ENCODE measurements at regions not wholly inside any gene's neighbourhood (a gene's known extent, or its start where the extent isn't known, plus 50 kb on each side); places are given as distances from the start of the nearest gene placed in this dataset.
"Not testable (repeated sequence)": the region's sequence is repeated elsewhere in the genome, so short reads cannot be mapped to it uniquely, and the experiment has no call there.

DNA sequence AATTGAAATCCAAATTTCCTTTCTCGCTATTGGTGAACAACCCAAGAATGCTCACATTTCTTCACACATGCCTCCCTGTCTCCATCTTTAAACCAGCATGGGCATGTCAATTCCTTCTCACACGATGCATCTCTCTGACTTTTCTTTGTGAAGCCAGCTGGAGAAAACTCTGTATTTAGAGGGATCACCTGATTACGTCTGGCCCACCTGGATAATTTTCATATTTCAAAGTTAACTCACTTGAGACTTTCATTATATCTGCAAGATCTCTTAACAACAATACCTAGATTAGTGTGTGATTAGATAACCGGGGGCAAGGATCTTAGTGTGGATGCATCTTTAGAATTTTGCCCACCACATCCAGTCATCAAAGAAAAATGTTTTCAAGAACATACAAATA is 164.0 kb downstream of the TMEM47 start:
- DNase-seq (ENCODE audit: insufficient read length, low spot score) = no peak
- TF ChIP-seq, protein P1, sequence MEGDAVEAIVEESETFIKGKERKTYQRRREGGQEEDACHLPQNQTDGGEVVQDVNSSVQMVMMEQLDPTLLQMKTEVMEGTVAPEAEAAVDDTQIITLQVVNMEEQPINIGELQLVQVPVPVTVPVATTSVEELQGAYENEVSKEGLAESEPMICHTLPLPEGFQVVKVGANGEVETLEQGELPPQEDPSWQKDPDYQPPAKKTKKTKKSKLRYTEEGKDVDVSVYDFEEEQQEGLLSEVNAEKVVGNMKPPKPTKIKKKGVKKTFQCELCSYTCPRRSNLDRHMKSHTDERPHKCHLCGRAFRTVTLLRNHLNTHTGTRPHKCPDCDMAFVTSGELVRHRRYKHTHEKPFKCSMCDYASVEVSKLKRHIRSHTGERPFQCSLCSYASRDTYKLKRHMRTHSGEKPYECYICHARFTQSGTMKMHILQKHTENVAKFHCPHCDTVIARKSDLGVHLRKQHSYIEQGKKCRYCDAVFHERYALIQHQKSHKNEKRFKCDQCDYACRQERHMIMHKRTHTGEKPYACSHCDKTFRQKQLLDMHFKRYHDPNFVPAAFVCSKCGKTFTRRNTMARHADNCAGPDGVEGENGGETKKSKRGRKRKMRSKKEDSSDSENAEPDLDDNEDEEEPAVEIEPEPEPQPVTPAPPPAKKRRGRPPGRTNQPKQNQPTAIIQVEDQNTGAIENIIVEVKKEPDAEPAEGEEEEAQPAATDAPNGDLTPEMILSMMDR (IDR thresholded peaks at IDR 0.05; ENCODE audit: insufficient read depth, missing control alignments) = no peak
- FAIRE-seq = no peak

DNA sequence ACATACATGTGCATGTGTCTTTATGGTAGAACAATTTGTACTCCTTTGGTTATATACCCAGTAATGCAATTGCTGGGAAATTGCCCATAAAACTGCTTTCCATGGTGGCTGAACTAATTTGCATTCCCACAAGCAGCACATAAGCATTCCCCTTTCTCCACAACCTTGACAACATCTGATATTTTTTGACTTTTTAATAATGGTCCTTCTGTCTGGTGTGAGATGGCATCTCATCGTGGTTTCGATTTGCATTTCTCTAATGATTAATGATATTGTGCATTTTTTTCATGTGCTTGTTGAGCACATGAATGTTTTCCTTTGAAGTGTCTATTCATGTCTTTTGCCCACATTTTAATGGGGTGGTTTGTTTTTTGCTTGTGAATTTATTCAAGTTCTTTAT is 166.0 kb downstream of the TMEM47 start:
- DNase-seq (ENCODE audit: insufficient read length, low spot score) (no peak), FAIRE-seq (no peak)
- TF ChIP-seq, protein P1 (IDR thresholded peaks at IDR 0.05; ENCODE audit: insufficient read depth, missing control alignments) = no peak

DNA sequence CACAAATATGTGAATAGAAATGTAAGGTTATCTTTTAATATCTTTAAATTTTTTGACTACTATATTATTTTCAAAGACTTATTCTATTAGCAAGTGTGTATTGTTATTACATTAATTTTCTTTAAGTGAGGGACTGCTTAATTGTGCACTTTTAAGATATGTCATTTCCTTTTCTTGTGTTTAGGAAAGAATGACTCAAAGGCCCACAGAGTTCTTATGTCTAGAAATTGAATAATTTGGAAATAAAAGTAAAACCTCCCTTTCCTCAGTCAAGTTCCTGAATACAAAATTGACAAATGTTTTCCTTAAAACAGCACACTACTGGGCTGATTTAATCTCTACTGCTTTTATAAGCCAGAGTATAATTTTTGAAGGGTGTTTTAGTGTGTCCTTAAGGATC is 169.7 kb downstream of the TMEM47 start:
- DNase-seq (ENCODE audit: insufficient read length, low spot score) = no peak
- FAIRE-seq = no peak

DNA sequence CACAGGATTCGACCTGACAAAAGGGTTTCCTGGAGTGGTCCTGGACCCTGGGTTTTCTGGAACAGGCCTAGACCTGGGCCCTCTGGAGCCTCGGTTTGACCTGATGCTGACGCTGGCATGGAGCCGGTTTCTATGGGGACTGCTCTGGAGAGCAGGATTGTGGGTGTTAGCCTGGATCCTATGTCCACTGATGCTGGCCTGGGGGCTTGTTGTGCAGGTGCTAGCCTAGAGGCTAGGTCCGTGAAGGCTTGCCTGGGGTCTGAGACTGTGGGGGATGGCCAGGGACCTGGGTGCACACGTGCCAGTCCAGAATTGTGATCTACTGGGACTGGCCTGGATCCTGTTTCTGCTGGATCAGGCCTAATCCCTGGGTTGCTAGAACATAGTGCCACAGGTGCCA is 173.1 kb downstream of the TMEM47 start:
- DNase-seq (ENCODE audit: insufficient read length, low spot score) = no peak
- no peak for FAIRE-seq
- TF ChIP-seq, protein P1 (IDR thresholded peaks at IDR 0.05; ENCODE audit: insufficient read depth, missing control alignments) = no peak

More for the DNA sequence above, 169.7 kb downstream of the TMEM47 start:
- TF ChIP-seq, protein P1 (IDR thresholded peaks at IDR 0.05; ENCODE audit: insufficient read depth, missing control alignments) = no peak

DNA sequence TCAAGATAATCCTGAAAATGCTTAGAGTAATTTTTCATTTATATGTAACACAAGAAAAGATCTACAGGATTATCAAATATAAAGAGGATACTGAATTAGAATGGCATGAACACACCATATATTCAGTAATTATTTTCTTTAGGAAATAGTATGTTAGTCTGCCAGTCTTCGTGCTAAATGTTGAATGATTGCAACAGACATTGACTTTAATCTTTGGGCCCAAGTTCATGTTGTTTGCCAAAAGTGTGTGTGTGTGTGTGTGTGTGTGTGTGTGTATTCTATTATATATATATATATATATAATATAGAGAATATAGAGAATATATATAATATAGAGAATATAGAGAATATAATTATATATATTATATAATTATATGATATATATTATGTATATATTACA is 186.6 kb downstream of the TMEM47 start:
- TF ChIP-seq, protein P1 (IDR thresholded peaks at IDR 0.05; ENCODE audit: insufficient read depth, missing control alignments) = no peak
- DNase-seq (ENCODE audit: insufficient read length, low spot score) (no peak), FAIRE-seq (no peak)

DNA sequence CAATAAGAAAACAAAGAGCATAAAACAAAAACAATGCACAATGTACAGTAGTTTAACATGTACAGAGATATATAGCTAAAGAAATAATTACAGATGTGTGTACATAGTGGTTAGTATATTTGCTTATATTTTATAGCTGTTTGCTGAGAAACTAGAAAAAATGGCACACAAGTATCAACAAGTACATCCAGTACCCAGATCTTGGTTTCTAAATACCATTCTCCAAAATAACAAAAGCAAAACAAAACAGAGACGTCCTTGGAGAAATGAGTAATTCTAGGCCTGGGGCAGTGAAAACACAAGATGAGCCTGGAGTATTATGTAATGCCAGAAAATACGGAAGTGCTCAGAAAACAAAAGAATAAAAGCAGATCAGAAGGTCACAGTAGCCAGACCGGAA is 189.6 kb downstream of the TMEM47 start:
- DNase-seq (ENCODE audit: insufficient read length, low spot score) (no peak), FAIRE-seq (no peak)
- TF ChIP-seq, protein P1 (IDR thresholded peaks at IDR 0.05; ENCODE audit: insufficient read depth, missing control alignments) = no peak

DNA sequence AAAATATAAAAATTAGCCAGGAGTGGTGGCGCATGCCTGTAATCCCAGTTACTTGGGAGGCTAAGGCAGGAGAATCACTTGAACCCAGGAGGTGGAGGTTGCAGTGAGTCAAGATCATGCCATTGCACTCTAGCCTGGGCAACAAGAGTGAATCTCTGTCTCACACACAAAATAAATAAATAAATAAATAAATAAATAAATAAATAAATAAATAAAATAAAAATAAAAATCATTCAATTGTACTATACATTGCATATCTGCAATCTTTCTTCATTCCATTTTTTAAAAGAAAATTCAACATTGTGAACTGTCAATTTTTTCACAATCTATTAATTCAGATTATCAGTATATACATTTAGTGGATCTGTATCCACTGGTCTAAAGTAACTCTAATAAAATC is 193.9 kb downstream of the TMEM47 start:
- FAIRE-seq; DNase-seq (ENCODE audit: insufficient read length, low spot score): not testable (repeated sequence)

DNA sequence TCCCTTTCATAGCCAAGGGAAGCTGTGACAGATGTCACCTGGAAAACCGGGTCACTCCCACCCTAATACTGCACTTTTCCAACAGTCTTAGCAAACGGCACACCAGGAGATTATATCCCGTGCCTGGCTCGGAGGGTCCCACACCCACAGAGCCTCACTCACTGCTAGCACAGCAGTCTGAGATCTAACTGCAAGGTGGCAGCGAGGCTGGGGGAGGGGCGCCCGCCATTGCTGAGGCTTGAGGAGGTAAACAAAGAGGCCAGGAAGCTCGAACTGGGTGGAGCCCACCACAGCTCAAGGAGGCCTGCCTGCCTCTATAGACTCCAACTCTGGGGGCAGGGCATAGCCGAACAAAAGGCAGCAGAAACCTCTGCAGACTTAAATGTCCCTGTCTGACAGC is 199.2 kb downstream of the TMEM47 start:
- not testable (repeated sequence) for DNase-seq (ENCODE audit: insufficient read length, low spot score); FAIRE-seq
